ENCODE measurements at regions not wholly inside any gene's neighbourhood (a gene's known extent, or its start where the extent isn't known, plus 50 kb on each side); places are given as distances from the start of the nearest gene placed in this dataset.

DNA sequence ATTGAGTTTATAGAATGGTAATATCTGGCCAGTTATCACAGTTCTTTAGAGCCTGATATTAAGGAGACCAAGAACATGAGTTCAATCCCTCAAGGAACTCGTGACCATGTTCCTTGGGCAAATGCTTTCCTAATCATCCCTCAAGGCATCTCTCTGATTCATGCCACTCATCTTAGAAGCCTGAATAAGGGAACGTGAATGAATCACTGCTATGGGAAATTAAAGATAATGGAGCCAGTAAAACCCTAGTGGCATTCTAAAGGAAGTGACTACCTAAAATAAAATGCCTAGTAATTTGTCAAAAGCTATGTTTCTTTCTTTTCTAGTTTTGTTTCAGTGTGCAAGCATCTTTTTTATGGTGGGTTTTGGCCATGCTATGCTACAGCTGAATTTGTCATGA, 1161.3 kb downstream of the C4orf33 start:
- H3K4me3 Mint-ChIP-seq (ENCODE audit: unreplicated experiment), result no peak overlapping the region
- no peaks in the 10 kb centered on the region for H3K27me3 Mint-ChIP-seq (ENCODE audit: unreplicated experiment)
- H3K9me3 Mint-ChIP-seq (ENCODE audit: unreplicated experiment), result no peaks in the 10 kb centered on the region
- H3K36me3 Mint-ChIP-seq (ENCODE audit: unreplicated experiment), result no peaks in the 10 kb centered on the region
- H3K27ac Mint-ChIP-seq (ENCODE audit: unreplicated experiment), result no peak overlapping the region
- DNase-seq, result no peak
- no peaks in the 10 kb centered on the region for H3K4me1 Mint-ChIP-seq (ENCODE audit: low read depth, unreplicated experiment)
- TF ChIP-seq, protein P1, sequence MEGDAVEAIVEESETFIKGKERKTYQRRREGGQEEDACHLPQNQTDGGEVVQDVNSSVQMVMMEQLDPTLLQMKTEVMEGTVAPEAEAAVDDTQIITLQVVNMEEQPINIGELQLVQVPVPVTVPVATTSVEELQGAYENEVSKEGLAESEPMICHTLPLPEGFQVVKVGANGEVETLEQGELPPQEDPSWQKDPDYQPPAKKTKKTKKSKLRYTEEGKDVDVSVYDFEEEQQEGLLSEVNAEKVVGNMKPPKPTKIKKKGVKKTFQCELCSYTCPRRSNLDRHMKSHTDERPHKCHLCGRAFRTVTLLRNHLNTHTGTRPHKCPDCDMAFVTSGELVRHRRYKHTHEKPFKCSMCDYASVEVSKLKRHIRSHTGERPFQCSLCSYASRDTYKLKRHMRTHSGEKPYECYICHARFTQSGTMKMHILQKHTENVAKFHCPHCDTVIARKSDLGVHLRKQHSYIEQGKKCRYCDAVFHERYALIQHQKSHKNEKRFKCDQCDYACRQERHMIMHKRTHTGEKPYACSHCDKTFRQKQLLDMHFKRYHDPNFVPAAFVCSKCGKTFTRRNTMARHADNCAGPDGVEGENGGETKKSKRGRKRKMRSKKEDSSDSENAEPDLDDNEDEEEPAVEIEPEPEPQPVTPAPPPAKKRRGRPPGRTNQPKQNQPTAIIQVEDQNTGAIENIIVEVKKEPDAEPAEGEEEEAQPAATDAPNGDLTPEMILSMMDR (IDR thresholded peaks at IDR 0.05; ENCODE audit: partially characterized antibody, unreplicated experiment), result no peak

DNA sequence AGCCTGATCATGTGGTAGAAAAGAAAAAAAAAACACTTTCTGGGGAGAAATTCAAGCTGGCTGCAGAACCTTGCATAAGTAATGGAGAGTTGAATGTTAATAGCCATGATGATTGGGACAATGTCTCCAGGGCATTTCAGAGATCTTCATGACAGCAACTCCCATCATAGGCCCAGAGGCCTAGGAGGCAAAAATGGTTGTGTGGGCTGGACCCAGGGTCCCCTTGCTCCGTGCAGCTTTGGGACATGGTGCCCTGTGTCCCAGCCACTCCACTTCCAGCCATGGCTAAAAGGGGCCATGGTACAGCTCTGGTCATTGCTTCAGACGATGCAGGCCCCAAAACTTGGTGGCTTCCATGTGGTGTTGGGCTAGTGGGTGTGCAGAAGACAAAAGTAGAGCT, 1170.9 kb downstream of the C4orf33 start:
- DNase-seq, result no peak
- TF ChIP-seq, protein P1 (IDR thresholded peaks at IDR 0.05; ENCODE audit: partially characterized antibody, unreplicated experiment), result no peak
- no peak overlapping the region for H3K27ac Mint-ChIP-seq (ENCODE audit: unreplicated experiment)
- H3K9me3 Mint-ChIP-seq (ENCODE audit: unreplicated experiment), result no peaks in the 10 kb centered on the region
- H3K36me3 Mint-ChIP-seq (ENCODE audit: unreplicated experiment), result peaks cover 12% of the 10 kb centered on the region
- no peak overlapping the region for H3K4me3 Mint-ChIP-seq (ENCODE audit: unreplicated experiment)
- H3K4me1 Mint-ChIP-seq (ENCODE audit: low read depth, unreplicated experiment), result no peaks in the 10 kb centered on the region
- no peaks in the 10 kb centered on the region for H3K27me3 Mint-ChIP-seq (ENCODE audit: unreplicated experiment)

DNA sequence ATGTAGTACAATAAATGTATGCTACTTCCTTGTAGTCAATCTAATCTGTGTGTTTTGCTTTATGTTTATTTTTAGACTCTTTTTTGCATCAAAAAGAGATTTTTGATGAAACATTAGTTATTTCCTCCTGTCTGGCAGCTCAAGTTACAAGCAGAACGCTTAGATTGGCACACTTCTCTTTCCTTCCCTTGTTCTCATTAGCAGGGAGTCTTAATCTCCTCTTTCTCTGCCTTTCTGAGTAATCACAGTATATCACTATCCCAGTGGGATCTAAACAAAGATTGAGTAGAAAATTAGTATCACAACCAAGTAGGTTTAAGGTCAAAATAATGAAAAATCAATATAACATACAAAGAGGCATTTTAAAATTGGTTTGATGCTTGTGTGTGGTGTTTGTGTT, 1192.6 kb downstream of the C4orf33 start:
- Mint-ChIP-seq H3K4me1 (ENCODE audit: low read depth, unreplicated experiment) (peaks cover 4% of the 10 kb centered on the region), H3K27ac (ENCODE audit: unreplicated experiment) (no peak overlapping the region), H3K36me3 (ENCODE audit: unreplicated experiment) (no peaks in the 10 kb centered on the region), H3K27me3 (ENCODE audit: unreplicated experiment) (no peaks in the 10 kb centered on the region), H3K9me3 (ENCODE audit: unreplicated experiment) (no peaks in the 10 kb centered on the region), H3K4me3 (ENCODE audit: unreplicated experiment) (no peak overlapping the region)
- no peak for DNase-seq
- TF ChIP-seq, protein P1 (IDR thresholded peaks at IDR 0.05; ENCODE audit: partially characterized antibody, unreplicated experiment), result no peak

DNA sequence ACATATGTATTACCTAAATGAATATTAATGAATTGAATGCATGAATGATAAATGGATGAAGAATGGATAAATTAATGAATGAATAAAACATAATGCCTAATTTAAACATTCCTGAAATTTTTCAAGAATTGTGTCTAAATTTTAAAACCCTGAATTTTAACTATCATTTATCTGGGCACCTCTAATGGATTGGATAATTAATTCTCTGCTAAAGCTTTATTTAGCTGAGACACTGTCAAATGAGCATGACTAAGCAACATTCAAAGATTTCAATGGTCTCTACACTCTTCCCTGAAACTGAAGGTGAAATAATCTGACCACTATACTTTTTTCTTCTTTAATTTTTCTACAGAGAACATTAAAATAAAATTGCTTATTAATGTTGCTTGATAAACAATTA, 1197.7 kb downstream of the C4orf33 start:
- DNase-seq, result no peak
- Mint-ChIP-seq H3K4me3 (ENCODE audit: unreplicated experiment) (no peak overlapping the region), H3K27ac (ENCODE audit: unreplicated experiment) (no peak overlapping the region), H3K27me3 (ENCODE audit: unreplicated experiment) (no peaks in the 10 kb centered on the region), H3K9me3 (ENCODE audit: unreplicated experiment) (no peaks in the 10 kb centered on the region), H3K36me3 (ENCODE audit: unreplicated experiment) (no peaks in the 10 kb centered on the region), H3K4me1 (ENCODE audit: low read depth, unreplicated experiment) (peaks cover 1% of the 10 kb centered on the region)
- TF ChIP-seq, protein P1 (IDR thresholded peaks at IDR 0.05; ENCODE audit: partially characterized antibody, unreplicated experiment), result no peak

DNA sequence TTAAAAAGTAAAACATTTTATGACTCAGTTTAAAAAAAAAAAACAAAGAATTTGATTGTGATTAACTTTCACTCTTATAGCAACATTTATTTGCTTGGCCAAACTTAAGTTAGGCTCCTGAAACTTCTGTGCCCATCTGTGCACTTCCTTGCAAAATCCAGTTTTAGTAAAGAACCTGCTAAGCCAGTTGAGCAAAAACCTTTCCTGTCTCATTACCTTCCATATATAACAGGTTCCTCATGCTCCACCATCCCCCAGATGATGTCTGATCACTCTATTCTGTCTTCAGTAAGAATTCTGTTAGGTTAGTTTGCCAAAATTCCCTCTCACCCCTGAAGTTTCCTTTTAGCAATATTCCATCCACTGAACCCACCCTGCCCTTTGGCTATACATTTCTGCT, 1200.5 kb downstream of the C4orf33 start:
- Mint-ChIP-seq H3K36me3 (ENCODE audit: unreplicated experiment) (no peaks in the 10 kb centered on the region), H3K27me3 (ENCODE audit: unreplicated experiment) (no peaks in the 10 kb centered on the region), H3K4me1 (ENCODE audit: low read depth, unreplicated experiment) (no peaks in the 10 kb centered on the region), H3K27ac (ENCODE audit: unreplicated experiment) (no peak overlapping the region), H3K4me3 (ENCODE audit: unreplicated experiment) (no peak overlapping the region), H3K9me3 (ENCODE audit: unreplicated experiment) (no peaks in the 10 kb centered on the region)
- no peak for DNase-seq
- TF ChIP-seq, protein P1 (IDR thresholded peaks at IDR 0.05; ENCODE audit: partially characterized antibody, unreplicated experiment), result no peak

Measured in glutamatergic neuron (in vitro differentiated cells).